HL-60 (cell line): ENCODE measurements at regions not wholly inside any gene's neighbourhood (a gene's known extent, or its start where the extent isn't known, plus 50 kb on each side); places are given as distances from the start of the nearest gene placed in this dataset.

Experiments used
- GABPA ChIP-seq: IDR thresholded peaks from 2 replicates; pipeline ENCODE4 v1.6.1; 2012; ENCODE audit warnings: low read depth
- POLR2AphosphoS5 ChIP-seq: IDR thresholded peaks from 2 replicates; pipeline ENCODE4 v1.6.1; 2012; ENCODE audit warnings: low read depth
- TF ChIP-seq, protein P1 (sequence below): IDR thresholded peaks from one replicate; pipeline ENCODE4 v1.5.1; 2011; ENCODE audit warnings: low read length, control low read depth, inconsistent platforms; ENCODE audit not compliant: insufficient read depth

DNA sequence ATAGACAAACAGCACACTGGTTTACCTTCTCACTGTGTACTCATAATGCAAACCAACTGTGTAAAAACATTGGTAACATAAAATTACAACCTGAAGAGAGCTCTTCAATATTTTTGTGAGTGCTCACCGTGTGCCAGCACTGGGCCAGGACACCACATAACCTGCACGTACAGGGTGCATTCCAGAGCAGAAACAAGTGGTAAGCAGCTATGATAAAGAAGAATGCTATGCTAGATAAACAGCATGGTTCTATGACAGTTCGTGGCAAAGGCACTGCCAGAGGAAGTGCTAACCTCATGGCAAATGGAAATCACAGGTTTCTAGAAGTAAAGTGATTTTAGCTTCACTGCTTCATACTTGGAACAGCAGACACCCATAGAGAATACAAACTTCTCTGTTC is 343.5 kb downstream of the MTX2 start:
- TF ChIP-seq GABPA, result no peak
- TF ChIP-seq, protein P1, sequence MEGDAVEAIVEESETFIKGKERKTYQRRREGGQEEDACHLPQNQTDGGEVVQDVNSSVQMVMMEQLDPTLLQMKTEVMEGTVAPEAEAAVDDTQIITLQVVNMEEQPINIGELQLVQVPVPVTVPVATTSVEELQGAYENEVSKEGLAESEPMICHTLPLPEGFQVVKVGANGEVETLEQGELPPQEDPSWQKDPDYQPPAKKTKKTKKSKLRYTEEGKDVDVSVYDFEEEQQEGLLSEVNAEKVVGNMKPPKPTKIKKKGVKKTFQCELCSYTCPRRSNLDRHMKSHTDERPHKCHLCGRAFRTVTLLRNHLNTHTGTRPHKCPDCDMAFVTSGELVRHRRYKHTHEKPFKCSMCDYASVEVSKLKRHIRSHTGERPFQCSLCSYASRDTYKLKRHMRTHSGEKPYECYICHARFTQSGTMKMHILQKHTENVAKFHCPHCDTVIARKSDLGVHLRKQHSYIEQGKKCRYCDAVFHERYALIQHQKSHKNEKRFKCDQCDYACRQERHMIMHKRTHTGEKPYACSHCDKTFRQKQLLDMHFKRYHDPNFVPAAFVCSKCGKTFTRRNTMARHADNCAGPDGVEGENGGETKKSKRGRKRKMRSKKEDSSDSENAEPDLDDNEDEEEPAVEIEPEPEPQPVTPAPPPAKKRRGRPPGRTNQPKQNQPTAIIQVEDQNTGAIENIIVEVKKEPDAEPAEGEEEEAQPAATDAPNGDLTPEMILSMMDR, result no peak
- no peak for TF ChIP-seq POLR2AphosphoS5
